NCI-H128 (cell line): ENCODE measurements at regions not wholly inside any gene's neighbourhood (a gene's known extent, or its start where the extent isn't known, plus 50 kb on each side); places are given as distances from the start of the nearest gene placed in this dataset.

Experiments
- DNase-seq: peaks from one replicate; lab custom pipeline; 2025; ENCODE audit not compliant: unreplicated experiment; lab: John Stamatoyannopoulos, UW

DNA sequence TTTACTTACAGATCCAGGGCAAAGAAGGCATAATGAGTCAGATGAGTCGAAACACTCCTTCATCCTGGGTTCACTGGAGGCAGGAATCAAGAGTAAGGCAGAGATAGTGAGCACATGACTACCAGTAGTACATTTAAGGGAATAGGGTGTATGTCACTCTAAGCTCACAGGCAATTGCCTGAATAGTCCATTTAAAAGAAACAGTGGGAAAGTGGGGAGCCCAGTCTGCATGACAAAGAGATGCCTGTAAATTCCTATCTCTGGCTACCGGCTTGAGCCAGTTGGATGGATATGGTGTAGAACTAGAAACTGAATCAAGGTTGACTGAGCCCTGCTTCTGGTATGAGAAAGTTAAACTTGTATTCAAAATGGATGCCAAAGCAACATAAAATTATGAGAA, 861.5 kb upstream of the ZWINT start:
- DNase-seq, result no peak

DNA sequence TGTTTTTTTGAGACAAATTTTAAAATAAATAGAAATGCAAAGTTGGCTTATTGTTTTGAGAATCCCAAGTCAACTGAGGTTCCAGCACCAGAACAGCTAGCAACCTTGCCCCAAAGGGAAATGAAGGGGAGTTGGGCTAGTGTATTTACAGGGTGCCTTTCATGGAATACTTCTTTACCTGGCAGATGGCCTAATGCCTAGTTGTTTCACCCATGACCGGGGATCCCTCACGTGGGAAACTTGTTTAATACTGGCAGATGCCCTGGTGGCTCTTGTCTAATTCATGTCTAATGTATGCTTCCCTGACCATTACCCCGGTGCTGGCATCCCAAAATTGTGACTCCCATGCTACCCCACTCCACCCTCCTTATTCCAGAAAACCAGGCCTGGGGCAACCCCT, 861.1 kb upstream of the ZWINT start:
- DNase-seq, result no peak

DNA sequence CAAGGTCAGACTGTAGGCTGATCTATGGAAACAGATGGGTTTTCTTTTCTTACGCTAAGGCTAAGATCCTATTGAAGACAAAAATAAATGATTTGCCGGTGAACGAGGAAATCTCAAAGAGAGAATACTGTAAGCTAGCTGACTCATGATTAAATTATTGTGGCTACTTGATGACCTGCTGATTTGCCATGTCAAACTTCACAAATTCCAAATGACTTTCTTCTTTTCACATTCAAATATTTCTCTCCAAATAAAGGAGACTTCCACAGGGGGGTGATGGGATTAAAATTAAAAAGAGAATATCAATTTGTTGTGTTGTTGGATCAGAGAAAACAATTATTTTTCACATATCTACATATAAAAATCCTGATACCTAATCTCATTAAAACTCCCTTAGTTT, 860.6 kb upstream of the ZWINT start:
- DNase-seq, result no peak

DNA sequence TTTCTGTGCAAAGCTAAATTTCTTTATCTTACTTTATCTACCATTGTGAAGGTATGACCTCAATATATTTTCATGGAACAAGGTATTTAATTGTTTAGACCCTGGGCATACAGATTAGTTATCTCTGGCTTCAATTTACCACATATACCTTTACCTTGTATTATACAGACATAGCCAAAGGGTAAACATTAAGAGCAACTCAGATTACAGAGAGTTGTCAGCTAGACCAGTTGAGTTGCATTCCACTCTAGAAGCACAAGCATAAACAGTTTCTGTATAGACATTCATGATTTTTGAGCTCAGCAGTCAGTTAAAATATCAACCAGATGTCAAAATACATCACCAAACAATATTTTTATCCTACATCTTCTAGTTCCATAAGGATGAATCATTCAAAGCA, 857.3 kb upstream of the ZWINT start:
- no peak for DNase-seq

DNA sequence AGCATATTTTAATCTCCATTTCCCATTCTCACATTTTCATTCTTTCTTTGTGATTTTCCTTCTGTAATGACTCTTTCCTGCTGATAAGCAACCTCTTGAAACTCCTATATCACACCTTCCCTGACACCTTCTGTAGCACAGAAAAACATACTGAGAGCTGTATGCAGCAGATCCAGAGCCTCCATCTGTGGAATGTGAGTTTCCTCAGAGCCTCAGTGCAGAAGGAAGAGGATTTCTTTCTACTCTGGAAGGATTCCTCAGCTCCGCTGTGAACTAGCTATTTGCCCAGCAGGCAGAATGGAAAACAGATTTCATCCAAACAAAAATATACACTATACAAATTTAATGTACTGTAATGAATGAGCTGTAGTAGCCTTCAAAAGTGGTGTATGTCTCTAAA, 841.3 kb upstream of the ZWINT start:
- DNase-seq, result no peak

DNA sequence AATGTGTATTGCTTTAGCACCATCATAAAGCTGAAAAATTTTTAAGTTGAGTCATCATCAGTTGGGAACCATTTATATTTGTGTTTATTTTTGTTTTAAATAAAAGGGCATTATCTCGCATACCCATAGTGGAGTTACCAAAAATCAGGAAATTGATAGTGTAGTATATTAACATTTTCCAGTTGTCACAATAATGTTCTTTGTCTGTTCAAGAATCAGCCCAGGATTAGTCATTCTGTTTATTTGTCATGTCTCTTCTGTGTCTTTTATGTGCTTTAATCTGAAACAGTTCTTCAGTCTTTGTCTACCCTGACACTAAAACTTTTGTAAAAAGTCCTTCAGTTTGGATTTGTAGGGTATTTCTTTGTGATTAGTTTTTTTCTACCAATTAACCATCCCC, 827.8 kb upstream of the ZWINT start:
- no peak for DNase-seq

DNA sequence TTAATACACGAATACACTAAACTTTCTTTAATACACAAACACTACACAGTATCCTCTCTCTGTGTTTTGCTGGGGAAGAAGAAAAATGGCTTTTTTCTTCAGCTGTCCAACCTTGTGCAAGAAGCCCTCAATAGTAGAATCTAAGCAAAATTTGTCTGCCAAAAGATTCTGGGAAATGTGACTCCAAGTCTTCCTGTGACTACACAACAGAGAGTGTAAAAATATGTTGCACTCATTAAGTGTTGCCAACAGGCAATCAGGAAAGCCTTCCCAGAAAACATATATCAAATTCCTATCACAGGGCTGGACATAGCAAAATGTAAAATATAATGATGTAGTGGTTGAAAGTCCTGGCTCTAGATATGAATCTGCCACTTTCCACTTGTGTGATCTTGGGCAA, 825.1 kb upstream of the ZWINT start:
- no peak for DNase-seq

DNA sequence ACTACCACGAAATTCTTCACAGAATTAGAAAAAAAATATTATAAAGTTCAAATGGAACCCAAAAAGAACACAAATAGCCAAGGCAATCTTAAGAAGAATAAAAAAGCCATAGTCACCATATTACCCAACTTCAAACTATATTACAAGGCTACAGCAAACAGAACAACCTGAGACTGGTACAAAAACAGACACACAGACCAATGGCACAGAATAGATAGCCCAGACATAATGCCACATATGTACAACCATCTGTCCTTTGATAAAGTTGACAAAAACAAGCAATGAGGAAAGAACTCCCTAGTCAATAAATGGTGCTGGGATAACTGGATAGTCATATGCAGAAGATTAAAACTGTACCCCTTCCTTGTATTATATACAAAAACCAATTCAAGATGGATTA, 808.5 kb upstream of the ZWINT start:
- no peak for DNase-seq

DNA sequence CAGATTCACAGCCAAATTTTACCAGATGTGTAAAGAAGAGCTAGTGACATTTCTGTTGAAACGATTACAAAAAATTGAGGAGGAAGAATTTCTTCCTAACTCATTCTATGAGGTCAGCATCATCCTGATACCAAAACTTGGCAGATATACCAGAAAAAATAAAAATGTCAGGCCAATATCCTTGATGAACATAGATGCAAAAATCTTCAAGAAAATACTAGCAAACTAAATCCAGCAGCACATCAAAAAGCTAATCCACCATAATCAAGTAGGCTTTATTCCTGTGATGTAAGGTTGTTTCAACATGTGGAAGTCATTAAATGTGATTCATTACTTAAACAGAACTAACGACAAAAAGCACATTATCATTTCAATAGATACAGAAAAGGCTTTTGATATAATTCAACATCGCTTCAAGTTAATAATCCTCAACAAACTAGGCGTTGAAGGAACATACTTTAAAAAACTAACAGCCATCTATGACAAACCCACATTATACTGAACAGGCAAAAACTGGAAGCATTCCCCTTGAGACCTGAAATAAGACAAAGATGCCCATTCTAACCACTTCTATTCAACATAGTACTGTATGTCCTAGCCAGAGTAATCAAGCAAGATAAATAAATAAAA, 807.7 kb upstream of the ZWINT start:
- DNase-seq, result no peak

DNA sequence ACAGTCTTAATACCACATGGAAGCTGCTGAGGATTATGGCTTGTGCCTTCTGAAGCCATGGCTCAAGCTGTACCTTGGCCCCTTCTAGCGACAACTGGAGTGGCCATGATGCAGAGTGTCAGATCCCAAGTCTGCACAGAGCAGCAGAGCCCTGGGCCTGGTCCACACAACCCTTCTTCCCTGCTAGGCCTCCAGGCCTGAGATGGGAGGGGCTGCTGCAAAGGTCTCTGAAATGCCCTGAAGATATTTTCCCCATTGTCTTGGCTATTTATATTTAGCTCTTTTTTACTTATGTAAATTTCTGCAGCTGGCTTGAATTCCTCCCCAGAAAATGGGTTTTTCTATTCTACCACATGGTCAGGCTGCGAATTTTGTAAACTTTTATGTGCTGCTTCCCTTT, 804.6 kb upstream of the ZWINT start:
- no peak for DNase-seq

DNA sequence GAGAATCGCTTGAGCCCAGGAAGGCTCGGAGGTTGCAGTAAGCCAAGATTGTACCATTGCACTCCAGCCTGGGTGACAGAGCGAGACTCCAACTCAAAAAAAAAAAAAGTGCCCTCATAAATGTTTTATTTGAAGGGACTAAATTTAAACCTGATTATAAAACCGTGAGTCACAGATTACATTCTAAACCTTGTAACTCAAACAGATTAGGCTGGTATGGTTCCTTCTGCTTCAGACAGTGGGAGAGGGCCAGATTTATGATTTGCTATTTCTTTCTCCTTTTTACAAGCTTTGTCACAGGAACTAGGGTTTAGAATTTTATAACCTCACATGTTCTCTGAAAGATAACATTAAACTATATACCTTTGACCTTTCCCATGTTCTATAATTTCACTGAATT, 801.2 kb upstream of the ZWINT start:
- DNase-seq, result no peak

DNA sequence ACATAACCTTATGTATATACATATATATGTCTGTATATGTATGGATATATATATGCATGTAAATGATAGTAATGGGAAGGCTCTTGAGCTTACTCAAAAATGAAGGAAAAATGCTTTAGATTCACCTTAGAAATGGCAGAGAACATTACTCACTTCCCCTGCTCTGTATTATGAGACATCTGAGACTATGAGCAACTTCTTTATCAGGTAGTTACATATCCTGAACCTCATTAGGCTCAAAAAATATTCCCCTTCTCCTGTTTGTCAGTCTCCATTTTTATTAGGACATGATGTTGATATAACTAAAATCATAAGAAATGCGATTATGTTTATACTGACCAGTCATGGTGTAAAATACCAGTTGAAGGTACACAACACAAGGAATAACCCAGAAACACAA, 800.1 kb upstream of the ZWINT start:
- no peak for DNase-seq

DNA sequence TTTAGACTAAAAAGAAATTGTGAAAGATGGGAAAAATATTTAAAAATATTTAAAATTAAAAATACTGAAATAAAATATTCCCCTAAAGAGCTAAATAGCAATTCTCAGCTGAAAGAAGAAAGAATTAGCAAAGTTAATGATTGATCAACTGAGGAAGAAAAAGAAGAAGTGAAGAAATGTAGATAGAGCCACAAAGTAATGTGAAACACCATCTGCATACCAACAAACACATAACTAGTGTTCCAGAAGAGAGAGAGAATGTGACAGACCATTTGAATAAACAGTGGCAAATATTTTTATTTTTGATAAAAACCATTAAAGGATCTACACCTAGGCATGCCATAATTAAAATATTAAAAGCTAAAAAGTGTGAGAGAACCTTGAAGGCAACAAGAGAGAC, 784.5 kb upstream of the ZWINT start:
- no peak for DNase-seq

DNA sequence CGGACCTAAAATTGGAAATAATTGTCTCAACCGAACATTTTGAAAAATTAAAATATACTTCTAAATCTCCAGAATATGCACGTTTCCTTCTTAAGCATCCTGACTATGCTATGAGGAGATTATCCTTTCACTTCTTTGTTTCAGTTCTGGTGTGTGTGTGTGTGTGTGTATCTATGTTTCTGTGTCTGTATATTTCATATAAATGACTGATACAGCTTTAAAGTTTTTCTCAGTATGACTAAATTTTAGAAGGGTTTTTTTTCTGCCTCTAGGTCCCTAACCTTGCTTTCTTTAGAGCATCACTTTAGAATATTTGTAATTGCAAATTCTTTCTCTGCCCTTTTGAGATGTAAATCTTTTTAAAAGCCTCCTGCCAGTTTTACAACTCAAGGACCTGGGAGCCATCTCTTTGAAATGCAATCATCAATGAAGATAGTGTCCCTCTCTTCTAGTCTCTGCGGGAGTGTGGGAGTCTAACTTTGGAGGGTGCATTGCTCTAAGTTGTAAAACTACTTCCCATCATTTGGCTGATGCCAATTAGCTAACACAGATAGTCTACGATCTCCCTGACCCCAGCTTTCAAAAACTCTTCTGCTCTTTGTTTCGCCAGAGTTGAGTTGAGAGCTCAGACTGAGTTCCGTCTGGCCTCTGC, 782.0 kb upstream of the ZWINT start:
- no peak for DNase-seq

DNA sequence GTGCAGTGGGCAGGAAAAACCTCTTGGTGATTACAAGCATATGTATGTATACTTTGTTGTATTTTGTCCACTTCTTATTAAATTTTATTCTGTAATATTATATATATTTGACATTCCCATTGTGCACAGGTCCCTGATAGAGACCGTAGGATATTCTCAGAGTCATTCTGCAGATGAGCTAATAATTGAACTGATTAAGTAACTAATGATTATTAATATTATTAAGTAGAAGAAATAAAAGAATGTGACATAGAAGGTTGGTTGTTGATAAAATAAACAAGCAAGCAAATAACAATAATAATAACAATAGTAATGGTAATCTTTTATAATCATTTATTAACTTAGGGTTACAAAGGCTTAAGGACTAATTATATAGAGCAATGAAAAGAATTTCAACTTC, 780.6 kb upstream of the ZWINT start:
- DNase-seq, result no peak

DNA sequence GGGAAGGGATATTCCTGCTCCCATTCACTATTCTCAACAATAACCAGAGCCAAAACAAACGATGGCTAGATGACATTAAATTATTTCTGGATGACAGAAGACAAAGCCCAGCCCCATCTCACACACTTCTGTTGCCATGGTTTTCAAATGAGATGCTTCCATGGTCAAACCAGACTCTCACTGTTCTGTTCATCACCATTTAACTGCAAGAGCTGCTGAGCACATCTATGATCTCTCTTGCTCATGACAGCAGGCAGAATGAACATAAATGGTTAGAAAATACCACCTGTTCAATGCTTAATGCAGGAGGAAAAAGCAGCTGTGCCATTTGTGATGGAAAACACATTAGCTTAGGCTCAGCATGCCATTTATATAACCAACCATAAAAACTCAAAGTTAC, 758.6 kb upstream of the ZWINT start:
- no peak for DNase-seq

DNA sequence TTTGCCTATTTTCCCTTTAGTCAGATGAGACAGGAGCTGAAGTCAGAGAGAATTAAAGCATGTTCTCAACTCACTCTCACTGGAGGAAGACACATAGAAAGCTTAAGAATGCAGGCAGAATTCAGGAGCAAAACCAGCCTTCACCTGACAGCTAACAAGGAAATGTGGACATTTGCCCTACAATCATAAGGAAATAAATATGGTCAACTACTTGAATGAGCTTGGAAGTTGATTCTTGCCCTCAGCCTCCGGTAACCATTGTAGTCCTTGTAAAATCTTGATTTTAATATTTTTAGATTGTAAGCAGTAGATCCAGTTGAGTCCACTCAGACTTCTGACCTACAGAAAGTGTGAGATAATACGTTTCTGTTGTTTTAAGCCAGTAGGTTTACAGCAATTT, 752.5 kb upstream of the ZWINT start:
- DNase-seq, result no peak

DNA sequence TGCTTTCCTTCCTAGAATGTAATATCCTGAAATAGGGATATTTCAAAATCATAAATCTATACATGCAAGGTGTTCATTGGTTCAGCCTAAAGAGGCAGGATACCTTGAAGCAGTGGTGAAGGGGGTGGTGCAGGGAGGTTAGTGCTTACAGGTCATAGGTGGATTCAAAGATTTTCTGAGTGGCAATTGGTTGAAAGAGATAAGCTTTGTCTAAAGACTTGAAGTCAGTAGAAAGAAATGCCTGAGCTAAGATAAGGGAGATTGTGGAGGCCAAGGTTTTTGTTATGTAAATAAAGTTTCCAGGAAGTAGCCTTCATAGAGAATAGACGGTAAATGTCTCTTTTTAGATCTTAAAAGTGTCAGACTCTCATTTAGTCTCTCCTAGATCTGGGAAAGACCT, 741.2 kb upstream of the ZWINT start:
- DNase-seq, result no peak

DNA sequence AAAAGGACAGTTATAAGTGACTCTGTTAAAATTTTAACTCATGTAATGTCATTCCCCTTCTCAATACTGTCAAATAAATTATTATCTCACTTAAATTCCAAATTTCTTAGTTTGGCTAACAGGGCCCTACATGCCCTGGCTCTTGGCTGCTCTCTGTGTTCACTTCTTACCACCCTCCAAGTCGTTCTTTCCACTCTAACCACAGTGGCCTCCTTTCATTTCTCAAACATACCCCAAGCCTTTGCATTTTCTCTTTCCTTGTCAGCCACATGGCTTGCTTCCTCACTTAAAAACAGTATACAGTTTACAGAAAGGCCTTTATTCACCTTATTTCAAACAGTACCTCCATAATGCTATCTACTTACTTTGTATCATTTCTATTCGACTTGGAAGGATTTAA, 737.1 kb upstream of the ZWINT start:
- DNase-seq, result no peak

DNA sequence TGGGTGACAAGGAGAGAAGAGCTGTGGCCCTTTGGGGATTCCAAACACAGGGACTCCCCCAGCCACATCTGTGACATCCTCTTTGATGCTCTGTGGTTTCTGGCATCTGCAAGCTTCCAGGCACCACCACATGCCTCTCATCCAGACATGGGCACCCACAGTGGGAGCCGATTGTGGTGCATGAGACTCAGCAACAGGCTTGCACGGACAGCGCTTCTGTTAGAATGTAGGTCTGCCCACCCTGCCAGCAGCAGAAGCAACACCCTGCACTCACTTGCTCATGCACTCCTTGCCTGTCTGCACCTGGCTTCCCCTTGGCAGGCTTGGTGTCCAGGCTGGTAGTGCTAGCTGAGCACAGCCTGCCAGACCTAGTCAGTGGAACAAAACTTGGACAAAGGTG, 735.0 kb upstream of the ZWINT start:
- no peak for DNase-seq

DNA sequence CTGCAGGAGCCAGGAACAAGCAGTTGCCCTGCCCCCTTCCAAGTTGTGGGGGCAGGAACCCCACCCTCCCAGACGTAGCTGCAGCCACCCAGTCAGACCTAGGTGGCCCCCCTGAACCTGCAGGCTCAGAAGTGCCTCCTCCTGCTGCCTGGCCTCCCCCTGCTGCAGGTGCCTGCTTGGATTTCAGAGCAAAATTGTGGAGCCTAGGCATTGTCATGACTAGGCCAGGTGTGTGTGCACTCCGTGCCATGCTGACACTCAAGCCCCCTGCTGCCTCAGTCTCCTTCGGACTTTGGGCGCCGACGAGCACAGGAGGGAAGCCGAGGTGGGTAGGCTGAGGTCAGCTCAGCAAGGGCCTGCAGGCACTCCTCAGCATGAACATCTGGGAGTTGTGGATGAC, 733.9 kb upstream of the ZWINT start:
- no peak for DNase-seq

DNA sequence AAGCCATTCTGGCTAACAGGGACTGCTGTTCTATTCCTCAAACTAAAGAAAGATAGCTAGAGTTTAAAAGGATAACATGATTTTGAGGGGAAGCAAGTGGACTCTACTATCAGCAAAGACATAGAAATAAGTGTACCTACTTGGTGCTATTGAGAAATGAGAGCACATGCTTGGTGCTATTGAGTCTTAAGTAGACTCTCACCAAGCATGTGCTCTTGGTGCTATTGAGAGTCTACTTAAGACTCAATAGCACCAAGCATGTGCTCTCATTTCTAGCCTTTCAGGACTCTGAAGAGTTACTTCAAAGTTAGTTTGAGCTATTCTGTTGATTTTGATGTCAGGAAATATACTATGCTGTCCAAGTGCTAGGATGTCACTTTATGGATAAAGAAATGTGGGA, 733.0 kb upstream of the ZWINT start:
- DNase-seq, result no peak

DNA sequence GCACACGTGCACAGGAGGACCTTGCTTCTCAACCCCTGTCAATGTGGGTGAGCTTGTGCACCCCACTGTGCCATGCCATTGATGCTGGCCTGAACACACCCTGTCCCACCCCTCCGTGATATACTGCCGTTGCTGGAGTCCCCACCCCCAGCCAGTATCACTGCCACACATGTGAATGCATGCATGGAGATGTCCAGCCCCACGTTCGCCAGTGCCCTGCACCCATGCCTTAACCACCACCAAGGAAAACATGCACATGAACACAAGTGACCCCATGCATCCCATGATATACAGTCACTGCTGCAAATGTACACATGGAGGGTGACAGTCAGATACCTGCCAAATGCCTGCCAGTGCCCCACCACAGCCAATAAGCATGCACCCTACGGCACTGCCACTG, 692.5 kb upstream of the ZWINT start:
- no peak for DNase-seq
